ENCODE measurements at regions not wholly inside any gene's neighbourhood (a gene's known extent, or its start where the extent isn't known, plus 50 kb on each side); places are given as distances from the start of the nearest gene placed in this dataset.

DNA sequence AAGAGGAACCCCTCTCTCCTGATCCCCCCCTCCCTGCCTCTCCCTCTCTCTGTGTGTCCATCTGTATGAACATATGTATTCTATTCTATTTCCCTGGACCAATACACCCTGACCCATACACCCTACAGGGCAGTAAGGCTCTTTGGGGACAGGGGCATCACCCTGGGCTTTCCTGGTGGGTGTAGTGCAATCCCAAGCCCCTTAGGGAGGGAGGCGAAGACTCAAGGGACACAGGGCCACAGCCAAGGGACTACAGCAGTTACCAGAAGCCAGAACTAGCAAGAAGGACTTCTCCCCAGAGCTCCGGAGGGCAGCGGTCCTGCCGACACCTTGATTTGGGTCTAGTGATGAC lies 214.2 kb upstream of the RAB6C start:
- DNase-seq (ENCODE audit: low read depth), result no peak
- H3K4me3 ChIP-seq (ENCODE audit: low read length), result no peak overlapping the region
- TF ChIP-seq, protein P1, sequence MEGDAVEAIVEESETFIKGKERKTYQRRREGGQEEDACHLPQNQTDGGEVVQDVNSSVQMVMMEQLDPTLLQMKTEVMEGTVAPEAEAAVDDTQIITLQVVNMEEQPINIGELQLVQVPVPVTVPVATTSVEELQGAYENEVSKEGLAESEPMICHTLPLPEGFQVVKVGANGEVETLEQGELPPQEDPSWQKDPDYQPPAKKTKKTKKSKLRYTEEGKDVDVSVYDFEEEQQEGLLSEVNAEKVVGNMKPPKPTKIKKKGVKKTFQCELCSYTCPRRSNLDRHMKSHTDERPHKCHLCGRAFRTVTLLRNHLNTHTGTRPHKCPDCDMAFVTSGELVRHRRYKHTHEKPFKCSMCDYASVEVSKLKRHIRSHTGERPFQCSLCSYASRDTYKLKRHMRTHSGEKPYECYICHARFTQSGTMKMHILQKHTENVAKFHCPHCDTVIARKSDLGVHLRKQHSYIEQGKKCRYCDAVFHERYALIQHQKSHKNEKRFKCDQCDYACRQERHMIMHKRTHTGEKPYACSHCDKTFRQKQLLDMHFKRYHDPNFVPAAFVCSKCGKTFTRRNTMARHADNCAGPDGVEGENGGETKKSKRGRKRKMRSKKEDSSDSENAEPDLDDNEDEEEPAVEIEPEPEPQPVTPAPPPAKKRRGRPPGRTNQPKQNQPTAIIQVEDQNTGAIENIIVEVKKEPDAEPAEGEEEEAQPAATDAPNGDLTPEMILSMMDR (IDR thresholded peaks at IDR 0.05; ENCODE audit: insufficient read depth, low read depth, low read length, missing control alignments), result no peak

DNA sequence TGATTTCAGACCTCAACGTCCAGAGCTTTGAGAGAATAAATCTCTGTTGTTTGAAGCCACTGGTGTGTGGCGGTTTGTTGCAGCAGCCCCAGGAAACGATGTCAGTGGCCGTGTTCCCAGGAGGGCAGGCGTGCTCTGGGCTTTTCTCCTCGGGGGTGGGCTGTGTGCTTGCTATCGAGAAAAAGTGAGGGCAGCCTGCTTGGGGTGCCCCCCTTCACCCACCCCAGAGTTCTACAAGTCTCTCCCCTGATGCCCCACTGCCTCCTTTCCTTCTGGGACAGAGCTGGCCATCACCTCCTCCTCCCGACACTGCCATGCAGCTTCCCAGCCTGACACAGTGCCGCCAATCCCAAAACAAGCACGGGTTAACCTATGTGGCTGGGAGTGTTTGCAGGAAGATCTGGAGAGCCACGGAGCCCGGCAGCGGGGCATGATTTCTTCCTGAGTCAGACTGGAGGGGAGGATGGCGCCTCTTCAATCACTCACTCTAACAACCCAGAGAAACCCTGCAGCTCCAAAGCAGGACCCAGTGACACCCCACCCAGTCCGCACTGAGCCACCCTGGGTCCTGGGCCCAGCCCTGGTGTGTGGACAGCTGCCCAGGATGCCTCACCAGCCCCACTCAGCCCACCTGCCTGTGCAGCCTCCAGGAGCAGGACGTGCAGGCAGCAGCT lies 213.7 kb upstream of the RAB6C start:
- no peak for DNase-seq (ENCODE audit: low read depth)
- no peak overlapping the region for H3K4me3 ChIP-seq (ENCODE audit: low read length)
- TF ChIP-seq, protein P1 (IDR thresholded peaks at IDR 0.05; ENCODE audit: insufficient read depth, low read depth, low read length, missing control alignments), result no peak

DNA sequence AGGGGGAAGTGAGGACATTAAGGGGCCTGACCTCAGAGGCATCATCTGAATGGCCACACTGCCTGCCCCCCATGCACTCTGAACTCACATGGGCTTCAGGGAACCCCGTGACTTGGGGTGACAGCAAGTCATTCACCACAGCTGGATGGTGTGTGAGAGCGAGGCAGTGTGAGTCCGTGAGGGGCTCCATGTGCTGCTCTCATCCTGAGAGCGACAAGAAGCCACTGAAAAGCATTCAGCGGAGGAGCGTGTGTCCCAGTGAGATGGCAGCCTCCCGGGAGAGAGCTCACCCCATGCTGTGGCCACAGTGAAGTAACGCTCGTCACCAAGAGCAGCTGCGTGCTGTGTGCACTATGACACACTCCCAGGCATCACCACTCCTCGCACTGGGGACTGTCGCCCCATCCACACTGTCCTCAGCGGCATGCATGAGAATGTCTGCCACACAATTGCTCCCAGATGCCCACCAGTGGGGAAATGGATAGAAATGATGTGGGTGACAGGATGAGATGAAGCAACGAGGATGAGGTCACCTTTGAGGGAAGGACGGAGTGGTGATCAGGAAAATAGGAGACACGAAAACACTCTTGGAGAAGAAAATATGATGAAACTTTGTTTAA lies 213.0 kb upstream of the RAB6C start:
- H3K4me3 ChIP-seq (ENCODE audit: low read length), result no peak overlapping the region
- TF ChIP-seq, protein P1 (IDR thresholded peaks at IDR 0.05; ENCODE audit: insufficient read depth, low read depth, low read length, missing control alignments), result no peak
- no peak for DNase-seq (ENCODE audit: low read depth)

DNA sequence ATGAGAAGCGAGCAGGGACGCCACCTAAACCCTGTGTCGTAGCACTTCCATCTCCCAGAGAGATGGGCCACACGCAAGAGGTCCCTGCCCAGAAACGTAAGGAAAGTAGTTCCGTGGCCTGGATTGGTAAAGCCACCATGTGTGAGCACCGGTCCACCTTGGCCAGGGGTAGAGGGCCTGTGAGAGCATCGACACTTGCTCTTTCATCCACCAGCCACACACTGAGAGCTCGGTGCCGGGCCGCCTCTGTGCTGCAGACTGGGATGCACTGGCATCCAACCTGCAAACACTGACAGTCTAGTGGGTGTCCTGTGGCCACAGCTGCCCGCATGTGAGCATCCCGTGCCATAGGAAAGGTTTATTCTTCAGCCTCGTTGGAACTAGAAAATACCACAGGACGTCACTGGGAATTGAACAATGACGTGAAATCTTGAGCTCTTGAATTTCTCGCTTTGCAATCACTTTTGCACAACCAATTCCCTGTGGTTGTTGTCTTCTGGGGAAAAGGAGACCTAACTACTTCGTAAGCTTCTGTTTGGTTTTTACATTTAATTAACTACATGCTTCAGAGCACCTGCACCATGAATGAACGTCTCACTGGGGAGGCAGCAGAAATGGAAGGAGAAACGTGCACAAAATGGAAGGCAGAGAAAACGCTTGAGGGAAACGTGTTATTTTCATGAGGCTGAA lies 212.0 kb upstream of the RAB6C start:
- TF ChIP-seq, protein P1 (IDR thresholded peaks at IDR 0.05; ENCODE audit: insufficient read depth, low read depth, low read length, missing control alignments), result no peak
- H3K4me3 ChIP-seq (ENCODE audit: low read length), result no peak overlapping the region
- DNase-seq (ENCODE audit: low read depth), result no peak

DNA sequence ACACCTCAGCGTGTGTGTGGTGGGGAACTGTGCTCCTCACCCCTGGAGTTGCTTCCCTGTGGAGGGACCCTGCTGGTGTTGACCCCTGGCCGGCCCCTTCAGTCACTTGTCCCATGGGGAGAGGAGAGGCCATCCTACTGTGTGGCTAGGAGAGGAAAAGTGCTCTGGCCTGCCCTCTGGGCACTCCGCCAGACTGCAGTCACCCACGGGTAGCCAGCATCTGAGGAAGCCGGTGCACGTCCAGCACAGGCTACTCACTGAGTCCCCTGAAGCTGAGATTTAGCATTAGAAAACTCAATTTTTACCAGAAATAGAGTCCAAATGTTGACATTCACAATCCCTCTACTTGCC lies 211.5 kb upstream of the RAB6C start:
- DNase-seq (ENCODE audit: low read depth), result no peak
- no peak overlapping the region for H3K4me3 ChIP-seq (ENCODE audit: low read length)
- TF ChIP-seq, protein P1 (IDR thresholded peaks at IDR 0.05; ENCODE audit: insufficient read depth, low read depth, low read length, missing control alignments), result no peak

DNA sequence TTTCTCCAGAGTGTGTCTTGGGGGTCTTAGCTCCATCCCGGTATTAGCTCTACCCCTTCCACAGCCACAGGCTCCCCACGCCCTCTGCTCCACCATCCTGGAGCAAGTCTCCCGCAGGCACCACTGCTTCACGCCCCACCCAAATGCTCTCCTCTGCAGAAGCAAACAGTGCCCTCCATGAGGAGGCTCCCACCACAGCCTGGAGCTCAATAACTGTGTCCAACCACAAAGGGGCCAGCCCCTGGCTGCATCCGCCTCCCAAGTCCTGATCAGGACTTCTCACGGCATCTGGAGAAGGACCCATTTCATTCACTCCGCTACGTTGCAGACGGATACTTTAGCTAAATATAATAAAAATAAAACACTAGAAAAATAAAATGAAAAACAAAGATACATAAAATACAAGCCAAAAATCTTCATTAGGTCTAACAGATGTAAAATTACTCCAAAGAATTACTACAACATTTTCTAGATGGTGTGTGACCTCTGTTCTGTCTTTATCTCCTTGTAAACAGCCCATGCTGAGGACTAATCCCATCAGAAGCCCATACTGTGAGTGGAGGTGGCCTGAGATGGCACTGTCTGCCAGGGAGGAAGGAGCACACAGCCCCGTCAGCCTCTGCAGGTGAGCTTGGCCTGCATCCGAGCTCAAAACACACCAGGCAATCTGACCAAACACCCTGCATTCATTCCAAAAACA lies 210.8 kb upstream of the RAB6C start:
- TF ChIP-seq, protein P1 (IDR thresholded peaks at IDR 0.05; ENCODE audit: insufficient read depth, low read depth, low read length, missing control alignments), result no peak
- no peak for DNase-seq (ENCODE audit: low read depth)
- H3K4me3 ChIP-seq (ENCODE audit: low read length), result no peak overlapping the region

Measured in epithelial cell of esophagus (primary cell).